SK-N-SH (cell line): ENCODE measurements at regions not wholly inside any gene's neighbourhood (a gene's known extent, or its start where the extent isn't known, plus 50 kb on each side); places are given as distances from the start of the nearest gene placed in this dataset.

Experiments
- CTCF ChIA-PET: fragments of 300-600, 350-600 bp; formaldehyde crosslinking; extraction: SDS; loops from one replicate; lab custom pipeline; 2021; lab: Yijun Ruan, JAX
- POLR2A ChIA-PET: fragments of 350-600 bp; sonication (Branson Sonifier 250); formaldehyde crosslinking; extraction: SDS; loops from one replicate; lab custom pipeline; 2020; ENCODE audit warnings: antibody characterized with exemption, inconsistent platforms; lab: Yijun Ruan, JAX
- DNase-seq: peaks from one replicate; pipeline ENCODE4 v3.0.0; 2012
- H2AFZ ChIP-seq: fragments of 200-600 bp; sonication (generic); 2 replicates; pipeline ENCODE4 v1.8.1; 2016; ENCODE audit warnings: antibody characterized with exemption, mild to moderate bottlenecking, low read depth
- H3F3A ChIP-seq: fragments of 200-600 bp; sonication (generic); replicated peaks from 2 replicates; pipeline ENCODE3; 2016; ENCODE audit warnings: antibody characterized with exemption, mild to moderate bottlenecking; ENCODE audit not compliant: insufficient read depth
- H3K27ac ChIP-seq, 2 experiments: fragments of 200-500 bp in 1 of 2; fragments of 200-600 bp in 1 of 2; sonication (Bioruptor generic) in 1 of 2; sonication (generic), shearing (Covaris generic) in 1 of 2; 2 replicates each; pipeline versions ENCODE4 v1.5.1 to v1.6.1; 2014 to 2016; ENCODE audit warnings: low read depth in 2 of 2, inconsistent platforms in 1 of 2, low read length in 1 of 2, mild to moderate bottlenecking in 1 of 2, mixed read lengths in 1 of 2
- H3K27me3 ChIP-seq: fragments of 200-600 bp; sonication (generic), shearing (Covaris generic); 2 replicates; pipeline ENCODE4 v1.6.1; 2016; ENCODE audit warnings: mixed run types; ENCODE audit not compliant: insufficient read depth
- H3K36me3 ChIP-seq, 2 experiments: fragments of 200-500 bp in 1 of 2; fragments of 200-600 bp in 1 of 2; sonication (Bioruptor generic) in 1 of 2; sonication (generic) in 1 of 2; replicated peaks in 1 of 2; 2 replicates each; pipeline versions ENCODE3 to v1.5.1; 2014 to 2016; ENCODE audit warnings: low read length in 1 of 2, mild to moderate bottlenecking in 1 of 2; ENCODE audit not compliant: insufficient read depth in 2 of 2, control insufficient read depth in 1 of 2
- H3K4me1 ChIP-seq, 2 experiments: fragments of 200-500 bp in 1 of 2; fragments of 200-600 bp in 1 of 2; sonication (Bioruptor generic) in 1 of 2; sonication (generic), shearing (Covaris generic) in 1 of 2; 2 replicates each; pipeline versions ENCODE4 v1.5.1 to v1.6.1; 2014 to 2016; ENCODE audit warnings: low read depth in 1 of 2, low read length in 1 of 2, mixed run types in 1 of 2; ENCODE audit not compliant: insufficient read depth in 2 of 2, control insufficient read depth in 1 of 2
- H3K4me2 ChIP-seq: fragments of 200-600 bp; sonication (generic), shearing (Covaris generic); 2 replicates; pipeline ENCODE4 v1.6.1; 2017; ENCODE audit warnings: mixed run types
- H3K4me3 ChIP-seq, 2 experiments: fragments of 200-500 bp in 1 of 2; fragments of 200-600 bp in 1 of 2; sonication (Bioruptor generic) in 1 of 2; sonication (generic), shearing (Covaris generic) in 1 of 2; 2 replicates each; pipeline versions ENCODE4 v1.5.1 to v1.8.1; 2014 to 2016; ENCODE audit warnings: low read depth in 2 of 2, inconsistent platforms in 1 of 2, low read length in 1 of 2, mild to moderate bottlenecking in 1 of 2, mixed read lengths in 1 of 2, moderate library complexity in 1 of 2
- H3K79me2 ChIP-seq: fragments of 200-600 bp; sonication (generic); 2 replicates; pipeline ENCODE4 v1.8.1; 2017; ENCODE audit warnings: mild to moderate bottlenecking; ENCODE audit not compliant: insufficient read depth
- H3K9ac ChIP-seq: fragments of 200-600 bp; sonication (generic); 2 replicates; pipeline ENCODE4 v1.6.1; 2017; ENCODE audit warnings: mixed run types
- H3K9me2 ChIP-seq: fragments of 200-600 bp; sonication (generic); 2 replicates; pipeline ENCODE4 v1.6.1; 2017; ENCODE audit warnings: mixed run types
- H3K9me3 ChIP-seq: fragments of 200-600 bp; sonication (generic); 2 replicates; pipeline ENCODE4 v1.6.1; 2017; ENCODE audit warnings: mixed run types, mild to moderate bottlenecking, moderate library complexity
- H4K20me1 ChIP-seq: fragments of 200-600 bp; sonication (generic); 2 replicates; pipeline ENCODE4 v1.6.1; 2017; ENCODE audit warnings: mild to moderate bottlenecking, mixed run types; ENCODE audit not compliant: insufficient read depth
- CHD2 ChIP-seq: fragments of 150-350 bp; IDR thresholded peaks from 2 replicates; pipeline ENCODE4 v1.6.1; 2018; ENCODE audit warnings: low read length; ENCODE audit not compliant: partially characterized antibody
- EZH2phosphoT487 ChIP-seq: fragments of 200-600 bp; sonication (generic); IDR thresholded peaks from 2 replicates; pipeline ENCODE4 v1.6.1; 2017; ENCODE audit warnings: low read depth, mixed run types, mild to moderate bottlenecking, antibody characterized with exemption, moderate library complexity, borderline replicate concordance
- FOSL2 ChIP-seq: IDR thresholded peaks from 2 replicates; pipeline ENCODE4 v1.4.0; 2012; ENCODE audit warnings: low read depth, mild to moderate bottlenecking, moderate library complexity, borderline replicate concordance
- FOXJ3 ChIP-seq: sonication (generic); formaldehyde crosslinking; IDR thresholded peaks from 2 replicates; pipeline ENCODE4 v1.5.1; 2020; ENCODE audit warnings: mild to moderate bottlenecking, missing genetic modification reagents
- GABPA ChIP-seq: IDR thresholded peaks from 2 replicates; pipeline ENCODE4 v1.4.0; 2012; ENCODE audit warnings: low read depth, mild to moderate bottlenecking
- MEF2A ChIP-seq: IDR thresholded peaks from 2 replicates; pipeline ENCODE4 v1.4.0; 2012; ENCODE audit warnings: low read depth, borderline replicate concordance
- MXI1 ChIP-seq: IDR thresholded peaks from 2 replicates; pipeline ENCODE4 v1.6.1; 2012; ENCODE audit warnings: mild to moderate bottlenecking, low read depth, low read length, improper control_type of control experiment
- NFIC ChIP-seq: IDR thresholded peaks from 2 replicates; pipeline ENCODE4 v1.4.0; 2012; ENCODE audit warnings: borderline replicate concordance
- POLR2AphosphoS5 ChIP-seq: IDR thresholded peaks from 2 replicates; pipeline ENCODE4 v1.6.1; 2012; ENCODE audit warnings: low read depth, low read length
- RAD21 ChIP-seq: IDR thresholded peaks from 2 replicates; pipeline ENCODE4 v1.6.1; 2012; ENCODE audit warnings: mild to moderate bottlenecking, low read length
- RFX5 ChIP-seq: IDR thresholded peaks from 2 replicates; pipeline ENCODE4 v1.6.1; 2012; ENCODE audit warnings: mild to moderate bottlenecking, improper control_type of control experiment, low read length
- RXRA ChIP-seq: IDR thresholded peaks from 2 replicates; pipeline ENCODE4 v1.4.0; 2012; ENCODE audit warnings: low read depth, mild to moderate bottlenecking, borderline replicate concordance
- SMC3 ChIP-seq: IDR thresholded peaks from 2 replicates; pipeline ENCODE4 v1.6.1; 2012; ENCODE audit warnings: low read depth, low read length, improper control_type of control experiment
- TEAD4 ChIP-seq: IDR thresholded peaks from 2 replicates; pipeline ENCODE4 v1.4.0; 2012; ENCODE audit warnings: mild to moderate bottlenecking, borderline replicate concordance; ENCODE audit not compliant: insufficient read depth
- WGBS: methylation state at CpG from one replicate; pipeline ENCODE4 v1.1.6; 2017; ENCODE audit warnings: low lambda C conversion rate; 5-methylcytosine and 5-hydroxymethylcytosine counted together
- TF ChIP-seq, protein P1 (sequence below): IDR thresholded peaks from 2 replicates; pipeline ENCODE4 v1.4.0; 2012; ENCODE audit warnings: low read depth, borderline replicate concordance
- TF ChIP-seq, protein P2 (sequence below): fragments of 150-350 bp; IDR thresholded peaks from 2 replicates; pipeline ENCODE4 v1.6.1; 2016; ENCODE audit warnings: mild to moderate bottlenecking, low read depth, low read length
- TF ChIP-seq, protein P3 (sequence below): IDR thresholded peaks from 2 replicates; pipeline ENCODE4 v1.6.1; 2012; ENCODE audit warnings: mild to moderate bottlenecking, low read depth, low read length, moderate library complexity
- TF ChIP-seq, protein P4 (sequence below): fragments of 200-600 bp; sonication (generic); IDR thresholded peaks from 2 replicates; pipeline ENCODE4 v1.6.1; 2017; ENCODE audit warnings: antibody characterized with exemption, mild to moderate bottlenecking, moderate library complexity
- TF ChIP-seq, protein P5 (sequence below): fragments of 150-350 bp; IDR thresholded peaks from 2 replicates; pipeline ENCODE4 v1.6.1; 2017; ENCODE audit warnings: antibody characterized with exemption, low read length, low read depth, borderline replicate concordance
- TF ChIP-seq, protein P6 (sequence below): IDR thresholded peaks from 2 replicates; pipeline ENCODE4; 2012
- TF ChIP-seq, protein P7 (sequence below): IDR thresholded peaks from 2 replicates; pipeline ENCODE4 v1.4.0; 2012; ENCODE audit warnings: low read depth, borderline replicate concordance

DNA sequence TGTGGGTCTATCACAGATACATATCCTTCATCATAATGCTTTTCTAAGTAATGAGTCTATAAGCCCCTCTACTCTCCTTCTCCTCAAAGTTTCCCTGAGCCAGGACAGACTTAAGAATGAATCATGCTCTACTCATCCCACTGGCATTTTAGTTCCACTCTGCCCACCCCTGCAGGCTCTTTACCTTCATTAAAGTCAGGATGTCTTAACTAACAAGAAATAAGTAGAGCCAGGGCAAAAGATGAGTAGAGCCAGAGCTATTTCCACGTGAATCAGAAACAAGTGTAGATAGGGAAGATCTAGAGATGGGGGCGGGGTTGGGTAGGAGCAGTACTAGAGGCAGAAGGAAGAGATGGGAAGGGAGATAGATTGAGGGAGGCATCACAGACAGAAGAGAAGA, 790.5 kb downstream of the RNF144A start:
- H3K9me2 ChIP-seq: no peaks in the 10 kb centered on the region
- ChIA-PET CTCF (interaction anchor here (1.0 kb wide), 1 partner anchor 24 kb away, joined by 3 read pairs; no protein-coding TSS in a partner anchor), POLR2A (no interaction called here)
- no peak for DNase-seq
- no peaks in the 10 kb centered on the region for H4K20me1 ChIP-seq
- H3K36me3 ChIP-seq: no peaks in the 10 kb centered on the region
- peak overlapping the region; percentile 53 for H3K4me2 ChIP-seq
- peak overlapping the region; percentile 23; the same call in 1 of the 2 replicates for H2AFZ ChIP-seq
- no peaks in the 10 kb centered on the region for H3K27me3 ChIP-seq
- peak overlapping the region in 1 of 2 experiments; percentile 7; a peak in 1 of 4 replicates for H3K4me3 ChIP-seq
- no peaks in the 10 kb centered on the region for H3K9me3 ChIP-seq
- H3K27ac ChIP-seq: peak overlapping the region; percentile 36 to 79; a peak in 3 of 4 replicates
- WGBS: 3% methylated on average over 2 of the region's 2 CpGs
- no peaks in the 10 kb centered on the region for H3K79me2 ChIP-seq
- peaks cover 0 to 22% of the 10 kb centered on the region in 2 experiments; a peak in 1 of 4 replicates for H3K4me1 ChIP-seq
- peaks cover 19% of the 10 kb centered on the region for H3F3A ChIP-seq
- no peak overlapping the region for H3K9ac ChIP-seq
- TF ChIP-seq MEF2A: no peak
- no peak for TF ChIP-seq FOXJ3 (CRISPR knock-in tag)
- TF ChIP-seq NFIC: peak; percentile 82
- TF ChIP-seq EZH2phosphoT487: no peak
- no peak; the same call in 1 of the 2 replicates for TF ChIP-seq RXRA
- TF ChIP-seq, protein P1, sequence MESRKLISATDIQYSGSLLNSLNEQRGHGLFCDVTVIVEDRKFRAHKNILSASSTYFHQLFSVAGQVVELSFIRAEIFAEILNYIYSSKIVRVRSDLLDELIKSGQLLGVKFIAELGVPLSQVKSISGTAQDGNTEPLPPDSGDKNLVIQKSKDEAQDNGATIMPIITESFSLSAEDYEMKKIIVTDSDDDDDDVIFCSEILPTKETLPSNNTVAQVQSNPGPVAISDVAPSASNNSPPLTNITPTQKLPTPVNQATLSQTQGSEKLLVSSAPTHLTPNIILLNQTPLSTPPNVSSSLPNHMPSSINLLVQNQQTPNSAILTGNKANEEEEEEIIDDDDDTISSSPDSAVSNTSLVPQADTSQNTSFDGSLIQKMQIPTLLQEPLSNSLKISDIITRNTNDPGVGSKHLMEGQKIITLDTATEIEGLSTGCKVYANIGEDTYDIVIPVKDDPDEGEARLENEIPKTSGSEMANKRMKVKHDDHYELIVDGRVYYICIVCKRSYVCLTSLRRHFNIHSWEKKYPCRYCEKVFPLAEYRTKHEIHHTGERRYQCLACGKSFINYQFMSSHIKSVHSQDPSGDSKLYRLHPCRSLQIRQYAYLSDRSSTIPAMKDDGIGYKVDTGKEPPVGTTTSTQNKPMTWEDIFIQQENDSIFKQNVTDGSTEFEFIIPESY: peak; percentile 56; the same call in 1 of the 2 replicates
- TF ChIP-seq, protein P2, sequence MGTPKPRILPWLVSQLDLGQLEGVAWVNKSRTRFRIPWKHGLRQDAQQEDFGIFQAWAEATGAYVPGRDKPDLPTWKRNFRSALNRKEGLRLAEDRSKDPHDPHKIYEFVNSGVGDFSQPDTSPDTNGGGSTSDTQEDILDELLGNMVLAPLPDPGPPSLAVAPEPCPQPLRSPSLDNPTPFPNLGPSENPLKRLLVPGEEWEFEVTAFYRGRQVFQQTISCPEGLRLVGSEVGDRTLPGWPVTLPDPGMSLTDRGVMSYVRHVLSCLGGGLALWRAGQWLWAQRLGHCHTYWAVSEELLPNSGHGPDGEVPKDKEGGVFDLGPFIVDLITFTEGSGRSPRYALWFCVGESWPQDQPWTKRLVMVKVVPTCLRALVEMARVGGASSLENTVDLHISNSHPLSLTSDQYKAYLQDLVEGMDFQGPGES: no peak
- TF ChIP-seq, protein P3, sequence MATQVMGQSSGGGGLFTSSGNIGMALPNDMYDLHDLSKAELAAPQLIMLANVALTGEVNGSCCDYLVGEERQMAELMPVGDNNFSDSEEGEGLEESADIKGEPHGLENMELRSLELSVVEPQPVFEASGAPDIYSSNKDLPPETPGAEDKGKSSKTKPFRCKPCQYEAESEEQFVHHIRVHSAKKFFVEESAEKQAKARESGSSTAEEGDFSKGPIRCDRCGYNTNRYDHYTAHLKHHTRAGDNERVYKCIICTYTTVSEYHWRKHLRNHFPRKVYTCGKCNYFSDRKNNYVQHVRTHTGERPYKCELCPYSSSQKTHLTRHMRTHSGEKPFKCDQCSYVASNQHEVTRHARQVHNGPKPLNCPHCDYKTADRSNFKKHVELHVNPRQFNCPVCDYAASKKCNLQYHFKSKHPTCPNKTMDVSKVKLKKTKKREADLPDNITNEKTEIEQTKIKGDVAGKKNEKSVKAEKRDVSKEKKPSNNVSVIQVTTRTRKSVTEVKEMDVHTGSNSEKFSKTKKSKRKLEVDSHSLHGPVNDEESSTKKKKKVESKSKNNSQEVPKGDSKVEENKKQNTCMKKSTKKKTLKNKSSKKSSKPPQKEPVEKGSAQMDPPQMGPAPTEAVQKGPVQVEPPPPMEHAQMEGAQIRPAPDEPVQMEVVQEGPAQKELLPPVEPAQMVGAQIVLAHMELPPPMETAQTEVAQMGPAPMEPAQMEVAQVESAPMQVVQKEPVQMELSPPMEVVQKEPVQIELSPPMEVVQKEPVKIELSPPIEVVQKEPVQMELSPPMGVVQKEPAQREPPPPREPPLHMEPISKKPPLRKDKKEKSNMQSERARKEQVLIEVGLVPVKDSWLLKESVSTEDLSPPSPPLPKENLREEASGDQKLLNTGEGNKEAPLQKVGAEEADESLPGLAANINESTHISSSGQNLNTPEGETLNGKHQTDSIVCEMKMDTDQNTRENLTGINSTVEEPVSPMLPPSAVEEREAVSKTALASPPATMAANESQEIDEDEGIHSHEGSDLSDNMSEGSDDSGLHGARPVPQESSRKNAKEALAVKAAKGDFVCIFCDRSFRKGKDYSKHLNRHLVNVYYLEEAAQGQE: 0 out of 2 replicates have a peak, but pooled peaks have one; percentile 9
- no peak for TF ChIP-seq MXI1
- TF ChIP-seq, protein P4, sequence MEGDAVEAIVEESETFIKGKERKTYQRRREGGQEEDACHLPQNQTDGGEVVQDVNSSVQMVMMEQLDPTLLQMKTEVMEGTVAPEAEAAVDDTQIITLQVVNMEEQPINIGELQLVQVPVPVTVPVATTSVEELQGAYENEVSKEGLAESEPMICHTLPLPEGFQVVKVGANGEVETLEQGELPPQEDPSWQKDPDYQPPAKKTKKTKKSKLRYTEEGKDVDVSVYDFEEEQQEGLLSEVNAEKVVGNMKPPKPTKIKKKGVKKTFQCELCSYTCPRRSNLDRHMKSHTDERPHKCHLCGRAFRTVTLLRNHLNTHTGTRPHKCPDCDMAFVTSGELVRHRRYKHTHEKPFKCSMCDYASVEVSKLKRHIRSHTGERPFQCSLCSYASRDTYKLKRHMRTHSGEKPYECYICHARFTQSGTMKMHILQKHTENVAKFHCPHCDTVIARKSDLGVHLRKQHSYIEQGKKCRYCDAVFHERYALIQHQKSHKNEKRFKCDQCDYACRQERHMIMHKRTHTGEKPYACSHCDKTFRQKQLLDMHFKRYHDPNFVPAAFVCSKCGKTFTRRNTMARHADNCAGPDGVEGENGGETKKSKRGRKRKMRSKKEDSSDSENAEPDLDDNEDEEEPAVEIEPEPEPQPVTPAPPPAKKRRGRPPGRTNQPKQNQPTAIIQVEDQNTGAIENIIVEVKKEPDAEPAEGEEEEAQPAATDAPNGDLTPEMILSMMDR: no peak
- TF ChIP-seq GABPA: no peak
- TF ChIP-seq, protein P5, sequence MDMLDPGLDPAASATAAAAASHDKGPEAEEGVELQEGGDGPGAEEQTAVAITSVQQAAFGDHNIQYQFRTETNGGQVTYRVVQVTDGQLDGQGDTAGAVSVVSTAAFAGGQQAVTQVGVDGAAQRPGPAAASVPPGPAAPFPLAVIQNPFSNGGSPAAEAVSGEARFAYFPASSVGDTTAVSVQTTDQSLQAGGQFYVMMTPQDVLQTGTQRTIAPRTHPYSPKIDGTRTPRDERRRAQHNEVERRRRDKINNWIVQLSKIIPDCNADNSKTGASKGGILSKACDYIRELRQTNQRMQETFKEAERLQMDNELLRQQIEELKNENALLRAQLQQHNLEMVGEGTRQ: no peak
- TF ChIP-seq RAD21: no peak
- TF ChIP-seq, protein P6, sequence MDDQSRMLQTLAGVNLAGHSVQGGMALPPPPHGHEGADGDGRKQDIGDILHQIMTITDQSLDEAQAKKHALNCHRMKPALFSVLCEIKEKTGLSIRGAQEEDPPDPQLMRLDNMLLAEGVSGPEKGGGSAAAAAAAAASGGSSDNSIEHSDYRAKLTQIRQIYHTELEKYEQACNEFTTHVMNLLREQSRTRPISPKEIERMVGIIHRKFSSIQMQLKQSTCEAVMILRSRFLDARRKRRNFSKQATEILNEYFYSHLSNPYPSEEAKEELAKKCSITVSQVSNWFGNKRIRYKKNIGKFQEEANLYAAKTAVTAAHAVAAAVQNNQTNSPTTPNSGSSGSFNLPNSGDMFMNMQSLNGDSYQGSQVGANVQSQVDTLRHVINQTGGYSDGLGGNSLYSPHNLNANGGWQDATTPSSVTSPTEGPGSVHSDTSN: peak; percentile 82
- no peak for TF ChIP-seq SMC3
- peak; percentile 92 for TF ChIP-seq TEAD4
- no peak for TF ChIP-seq RFX5
- TF ChIP-seq POLR2AphosphoS5: peak; percentile 62; the same call in 1 of the 2 replicates
- no peak for TF ChIP-seq CHD2
- TF ChIP-seq, protein P7, sequence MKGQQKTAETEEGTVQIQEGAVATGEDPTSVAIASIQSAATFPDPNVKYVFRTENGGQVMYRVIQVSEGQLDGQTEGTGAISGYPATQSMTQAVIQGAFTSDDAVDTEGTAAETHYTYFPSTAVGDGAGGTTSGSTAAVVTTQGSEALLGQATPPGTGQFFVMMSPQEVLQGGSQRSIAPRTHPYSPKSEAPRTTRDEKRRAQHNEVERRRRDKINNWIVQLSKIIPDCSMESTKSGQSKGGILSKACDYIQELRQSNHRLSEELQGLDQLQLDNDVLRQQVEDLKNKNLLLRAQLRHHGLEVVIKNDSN: no peak
- peak; percentile 99 for TF ChIP-seq FOSL2
